HTR-8/SVneo (cell line): ENCODE measurements at regions not wholly inside any gene's neighbourhood (a gene's known extent, or its start where the extent isn't known, plus 50 kb on each side); places are given as distances from the start of the nearest gene placed in this dataset.

ENCODE experiments used
- DNase-seq: peaks from one replicate; pipeline ENCODE4 v3.0.0; 2011; ENCODE audit warnings: low spot score, mixed read lengths; ENCODE audit not compliant: insufficient read length
- FAIRE-seq: peaks from 2 replicates; lab custom pipeline; 2011; peaks lifted over from hg19 to GRCh38; lab: Jason Lieb, UNC

DNA sequence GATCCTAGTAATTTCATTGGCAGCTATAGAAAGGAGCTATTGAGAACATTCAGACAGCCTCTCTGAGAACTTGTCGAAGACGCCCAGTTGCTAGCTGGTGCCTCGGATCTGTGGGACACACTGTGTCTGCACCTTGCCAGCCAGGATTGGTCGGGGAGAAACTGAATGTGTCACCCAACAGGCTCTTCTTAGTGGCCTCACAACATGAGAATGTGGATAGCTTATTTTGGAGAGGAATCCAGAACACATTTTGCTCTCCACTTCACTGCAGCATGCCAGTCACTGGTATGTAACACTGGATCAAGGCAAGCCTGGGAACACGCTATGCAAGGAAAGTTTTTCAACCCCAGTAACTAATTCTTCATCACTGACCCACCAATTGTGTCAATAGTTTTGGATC lies 89.5 kb upstream of the TRPC3 start:
- DNase-seq: no peak
- FAIRE-seq: no peak

DNA sequence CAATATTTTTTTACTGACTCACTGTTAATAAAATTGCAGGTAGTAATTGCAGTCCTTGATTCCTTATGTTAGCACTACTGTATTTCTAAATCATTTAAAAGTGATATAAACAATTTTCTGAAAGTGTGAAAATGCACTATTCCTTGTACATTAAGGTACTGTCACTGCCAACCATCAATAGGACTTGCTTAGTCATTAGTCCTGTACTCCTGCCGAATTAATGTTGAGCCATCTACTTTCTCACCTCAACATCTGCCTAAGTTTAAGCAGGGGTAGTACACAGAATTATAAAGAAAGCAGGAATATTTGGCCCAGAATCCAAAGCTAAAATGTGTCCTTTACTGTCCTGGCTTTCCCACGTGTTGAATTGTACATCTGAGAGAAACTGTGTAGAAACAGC lies 87.0 kb upstream of the TRPC3 start:
- DNase-seq: no peak
- no peak for FAIRE-seq

DNA sequence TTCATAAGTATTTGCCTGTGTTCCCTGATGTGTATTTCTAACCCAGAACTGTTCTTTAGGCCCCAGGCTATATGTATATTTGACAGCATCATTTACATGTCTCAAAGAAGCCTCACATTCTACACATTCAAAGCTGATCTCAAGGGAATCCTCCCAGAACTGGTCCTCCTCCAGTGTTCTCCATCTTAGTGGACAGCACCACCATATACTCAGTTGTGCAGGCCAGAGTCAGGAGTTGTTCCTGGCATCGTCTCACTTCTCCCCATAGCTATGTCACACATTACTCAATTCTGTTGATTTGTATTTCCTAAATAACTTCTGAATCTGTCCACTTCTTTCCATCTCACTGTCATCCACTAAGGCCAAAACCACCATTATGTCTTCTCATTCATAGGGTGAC lies 82.8 kb upstream of the TRPC3 start:
- FAIRE-seq (no peak), DNase-seq (no peak)

DNA sequence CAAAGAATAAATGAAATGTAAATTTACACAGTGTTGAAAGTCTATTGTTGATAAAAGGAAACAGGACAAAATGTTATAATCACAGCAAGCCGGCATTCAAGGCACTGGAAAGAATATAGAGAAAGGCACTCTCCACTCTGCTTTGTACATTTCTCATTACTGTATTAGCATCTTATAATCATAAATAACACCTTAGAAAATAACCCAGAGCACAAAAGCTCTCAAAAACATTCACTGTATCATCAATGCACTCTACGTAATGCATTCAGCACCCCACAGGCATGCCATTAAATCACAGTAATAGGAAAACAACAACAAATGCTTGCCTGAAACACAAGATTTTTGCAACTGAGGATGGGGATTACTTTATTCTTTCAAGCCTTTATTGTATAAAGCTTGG lies 75.3 kb upstream of the TRPC3 start:
- FAIRE-seq (no peak), DNase-seq (no peak)

DNA sequence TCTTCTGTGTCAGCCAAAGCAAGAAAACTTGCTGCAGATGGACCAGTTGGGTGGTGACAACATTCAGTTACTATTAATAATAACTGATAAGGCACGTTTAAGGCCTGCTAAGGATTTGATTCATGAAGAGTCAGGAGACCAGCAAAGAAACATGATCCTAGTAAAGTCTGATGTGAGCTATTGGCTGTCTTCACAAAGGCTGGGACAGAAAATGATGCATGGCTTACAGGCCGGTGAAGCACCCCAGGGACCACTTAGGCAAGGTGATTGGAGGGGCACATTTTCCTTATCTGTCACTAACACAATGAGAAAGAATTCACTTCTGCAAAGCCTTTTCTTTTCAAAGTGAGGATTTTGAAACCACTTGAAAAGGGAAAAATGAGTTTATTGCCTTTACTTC lies 65.4 kb upstream of the TRPC3 start:
- FAIRE-seq (no peak), DNase-seq (no peak)

DNA sequence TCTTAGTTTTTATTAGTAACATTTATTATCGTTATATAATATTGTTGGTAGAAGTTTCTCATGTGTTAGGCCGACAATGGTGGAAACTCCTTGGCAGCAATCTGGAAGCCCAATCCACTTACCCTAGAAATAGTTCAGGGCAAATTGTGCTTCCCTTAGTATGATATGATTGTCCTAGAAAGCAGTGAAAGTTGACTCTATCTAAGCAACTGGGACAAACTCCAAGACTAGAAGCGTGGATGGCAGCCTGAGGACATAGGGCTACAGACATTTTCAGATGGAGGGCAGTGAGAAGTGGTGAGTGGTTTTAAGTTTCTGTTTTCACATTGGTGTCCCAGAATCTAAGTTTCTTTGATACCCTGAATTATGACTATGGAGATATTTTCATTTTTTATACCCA lies 63.3 kb upstream of the TRPC3 start:
- no peak for DNase-seq
- FAIRE-seq: no peak

DNA sequence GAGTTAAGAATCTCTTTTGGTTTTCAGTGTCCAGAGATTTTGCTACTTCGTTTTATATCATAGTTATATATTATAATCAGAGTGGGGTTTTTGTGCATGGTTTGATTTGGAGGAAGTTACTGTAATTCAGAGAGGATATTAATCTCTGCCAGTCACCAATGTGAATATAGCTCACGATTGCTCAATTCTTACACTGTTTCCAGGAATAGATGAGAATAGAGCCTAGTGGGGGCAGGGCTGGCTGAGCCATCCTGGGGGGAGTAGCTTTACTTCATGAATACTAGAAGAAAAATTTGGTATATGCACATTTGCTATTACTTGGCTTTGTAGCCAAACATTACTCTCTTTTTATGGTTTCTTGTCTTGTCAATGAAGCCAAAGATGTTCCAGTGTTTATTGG lies 60.9 kb upstream of the TRPC3 start:
- DNase-seq (no peak), FAIRE-seq (no peak)

DNA sequence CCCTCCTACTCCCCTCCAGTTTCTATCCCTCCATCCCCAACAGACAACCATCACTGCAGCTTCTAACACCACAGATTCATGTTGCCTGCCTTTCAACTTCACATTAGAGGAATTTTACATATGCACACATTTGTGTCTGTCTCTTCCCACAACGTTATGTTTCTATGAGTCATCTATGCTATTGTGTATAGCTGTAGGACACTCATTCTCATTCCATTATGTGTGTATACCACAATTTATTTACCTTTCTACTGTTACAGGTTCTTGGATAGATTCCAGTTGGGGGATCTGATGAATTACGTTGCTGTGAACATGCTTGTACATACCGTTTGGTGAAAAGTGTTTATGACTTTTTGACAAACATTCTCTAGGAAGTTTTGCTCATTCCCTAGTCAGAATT lies 58.8 kb upstream of the TRPC3 start:
- DNase-seq (no peak), FAIRE-seq (no peak)

DNA sequence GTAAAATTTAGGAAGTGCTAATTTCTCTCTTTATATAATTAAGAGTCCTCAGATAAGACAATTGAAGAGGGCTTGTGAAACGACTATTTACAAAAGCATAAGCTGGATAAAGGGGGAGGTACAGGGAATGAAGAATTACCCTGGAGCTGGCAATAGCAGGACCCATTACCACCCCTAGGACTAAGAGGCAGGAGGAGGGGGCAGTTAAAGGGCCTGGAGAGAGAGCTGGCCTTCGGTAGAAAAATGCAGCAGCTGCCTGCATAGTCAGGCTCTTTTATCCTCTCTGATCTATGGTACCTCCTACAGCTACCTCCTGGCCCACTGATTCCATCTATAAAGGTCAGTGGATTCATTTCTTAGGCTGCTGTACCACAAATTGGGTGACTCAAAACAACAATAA lies 57.7 kb upstream of the TRPC3 start:
- FAIRE-seq (no peak), DNase-seq (no peak)

DNA sequence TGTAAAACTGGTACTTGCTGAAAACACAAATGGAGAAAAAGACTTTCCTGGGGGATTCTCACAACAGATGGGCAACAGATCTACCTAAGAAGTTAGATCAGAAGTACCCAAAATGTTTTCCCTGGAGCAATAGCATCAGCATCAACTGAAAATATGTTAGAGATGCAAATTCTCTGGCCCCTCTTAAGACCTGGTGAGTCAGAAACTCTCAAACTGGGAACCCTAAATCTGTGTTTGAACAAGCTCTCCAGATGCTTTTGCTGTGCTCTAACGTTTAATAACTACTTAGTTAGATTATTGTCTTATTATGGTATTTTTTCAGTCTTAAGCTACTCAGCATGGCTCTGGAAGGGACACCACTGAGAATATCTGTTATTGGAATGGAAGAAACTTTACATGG lies 55.2 kb upstream of the TRPC3 start:
- DNase-seq (no peak), FAIRE-seq (no peak)

DNA sequence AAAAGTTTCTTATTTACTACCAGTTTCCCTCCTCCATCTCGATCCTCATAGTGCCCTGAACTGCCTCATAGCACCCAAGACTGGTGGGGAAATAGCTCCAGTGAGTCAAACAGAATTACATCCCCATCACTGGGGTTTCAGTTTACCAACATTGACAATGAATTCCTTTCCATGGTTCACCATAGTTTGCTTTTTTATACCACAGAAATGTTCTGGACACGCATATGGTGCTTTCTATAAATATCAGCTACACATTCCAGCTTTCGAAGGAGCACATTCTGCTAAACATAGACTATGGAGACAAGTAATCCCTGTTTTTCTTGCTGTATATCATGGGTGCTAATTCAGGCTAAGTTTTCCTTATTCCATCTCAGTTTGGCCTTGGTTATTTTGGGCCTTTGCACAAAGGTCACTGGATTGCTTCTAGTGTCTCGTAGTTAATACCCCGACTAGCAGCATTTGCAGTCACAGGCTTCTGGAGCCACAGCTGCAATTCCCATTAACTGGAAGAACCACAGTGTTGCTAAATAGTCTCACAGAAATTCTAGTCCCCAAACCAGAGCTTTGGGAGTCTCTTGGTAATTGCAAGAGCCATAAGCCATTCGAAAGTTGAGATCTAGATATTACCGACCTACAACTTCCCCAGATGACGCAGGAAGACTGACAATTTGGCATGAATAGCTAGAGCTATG lies 53.4 kb upstream of the TRPC3 start:
- FAIRE-seq: no peak
- DNase-seq: no peak

DNA sequence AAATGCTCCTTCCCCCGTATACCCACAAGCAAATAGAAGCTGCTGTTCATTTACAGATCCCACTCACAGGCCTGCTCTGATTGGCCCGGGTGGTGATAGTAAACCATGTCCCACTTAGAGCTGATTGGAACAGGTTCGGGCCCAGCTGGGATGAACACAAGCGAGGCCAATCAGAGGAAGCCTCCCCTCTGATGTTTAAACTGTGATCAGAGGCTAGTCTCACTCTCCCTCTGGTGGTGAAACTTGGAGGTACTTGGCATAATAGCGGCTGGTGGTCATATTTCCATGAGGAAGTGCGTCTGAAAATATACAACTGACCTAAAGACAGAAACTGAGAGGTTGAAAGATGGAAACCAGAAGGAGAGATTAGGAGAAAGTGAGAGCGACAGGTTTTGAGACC lies 51.5 kb upstream of the TRPC3 start:
- FAIRE-seq: peak; percentile 72
- no peak for DNase-seq
